PC-3 (cell line): ENCODE measurements at regions not wholly inside any gene's neighbourhood (a gene's known extent, or its start where the extent isn't known, plus 50 kb on each side); places are given as distances from the start of the nearest gene placed in this dataset.

Experiments used
- ATAC-seq: fragments of 200-7000 bp; cut with Tn5 transposase; 2 replicates; pipeline ENCODE4 v1.9.1; 2020; ENCODE audit warnings: mild to moderate bottlenecking, moderate library complexity
- BruUV-seq: library from RNA; stranded (reverse); fragments of 400-500 nt; replicated peaks from 2 replicates; lab custom pipeline; 2021; lab: Mats Ljungman, UMichigan
- CTCF ChIA-PET: fragments of 300-600 bp; sonication (Branson Sonifier 250); formaldehyde crosslinking; loops from one replicate; lab custom pipeline; 2022; ENCODE audit warnings: antibody characterized with exemption; lab: Charles Lee
- POLR2A ChIA-PET: fragments of 300-600 bp; sonication (Branson Sonifier 250); formaldehyde crosslinking; loops from one replicate; lab custom pipeline; 2022; ENCODE audit warnings: antibody characterized with exemption; ENCODE audit not compliant: unreplicated experiment; lab: Charles Lee
- DNase-seq: peaks from one replicate; pipeline ENCODE4 v3.0.0-alpha.2; 2015
- H2AFZ ChIP-seq: fragments of 300-600 bp; sonication (generic); 2 replicates; pipeline ENCODE4 v1.6.0; 2016; ENCODE audit warnings: antibody characterized with exemption, low read length
- H3F3A ChIP-seq: fragments of 300-600 bp; sonication (generic); one replicate; pipeline ENCODE4 v1.6.0; 2017; ENCODE audit warnings: antibody characterized with exemption, low read length, control low read depth, mild to moderate bottlenecking; ENCODE audit not compliant: unreplicated experiment
- H3K27ac ChIP-seq: fragments of 300-600 bp; sonication (generic); 2 replicates; pipeline ENCODE4 v1.5.1; 2016; ENCODE audit warnings: mild to moderate bottlenecking, low read length
- H3K27me3 ChIP-seq: fragments of 300-600 bp; sonication (generic); 2 replicates; pipeline ENCODE4 v1.6.1; 2016; ENCODE audit warnings: low read length, mixed read lengths
- H3K36me3 ChIP-seq: fragments of 300-600 bp; sonication (generic); 2 replicates; pipeline ENCODE4 v1.6.1; 2016; ENCODE audit warnings: low read depth, mixed run types, low read length, mixed read lengths
- H3K4me1 ChIP-seq: fragments of 300-600 bp; sonication (generic); 2 replicates; pipeline ENCODE4 v1.5.1; 2016; ENCODE audit warnings: low read length; ENCODE audit not compliant: insufficient read depth
- H3K4me2 ChIP-seq: fragments of 300-600 bp; sonication (generic); 2 replicates; pipeline ENCODE4 v1.6.0; 2016; ENCODE audit warnings: low read length
- H3K4me3 ChIP-seq: fragments of 300-600 bp; sonication (generic); 2 replicates; pipeline ENCODE4 v1.5.1; 2016; ENCODE audit warnings: mild to moderate bottlenecking, low read length, mixed read lengths
- H3K79me2 ChIP-seq: fragments of 300-600 bp; sonication (generic); 2 replicates; pipeline ENCODE4 v1.6.1; 2017; ENCODE audit warnings: low read length, mixed read lengths
- H3K9ac ChIP-seq: fragments of 300-600 bp; sonication (generic); 2 replicates; pipeline ENCODE4 v1.6.0; 2016; ENCODE audit warnings: mild to moderate bottlenecking, low read length
- H3K9me2 ChIP-seq: fragments of 300-600 bp; sonication (generic); replicated peaks from 2 replicates; pipeline ENCODE4 v1.6.1; 2016; ENCODE audit warnings: mixed run types, low read length, mixed read lengths
- H3K9me3 ChIP-seq: fragments of 300-600 bp; sonication (generic); 2 replicates; pipeline ENCODE4 v1.6.1; 2016; ENCODE audit warnings: low read length, mixed read lengths
- H4K20me1 ChIP-seq: fragments of 300-600 bp; sonication (generic); 2 replicates; pipeline ENCODE4 v1.6.1; 2016; ENCODE audit warnings: low read length, mixed read lengths
- EZH2 ChIP-seq: fragments of 300-600 bp; sonication (generic); IDR thresholded peaks from one replicate; pipeline ENCODE4 v1.6.1; 2017; ENCODE audit warnings: antibody characterized with exemption, mild to moderate bottlenecking, low read length; ENCODE audit not compliant: unreplicated experiment
- EZH2phosphoT487 ChIP-seq: fragments of 300-600 bp; sonication (generic); IDR thresholded peaks from 2 replicates; pipeline ENCODE4 v1.6.1; 2018; ENCODE audit warnings: mild to moderate bottlenecking, antibody characterized with exemption, low read length, borderline replicate concordance
- intact Hi-C: fragments of 100-400 bp; cut with micrococcal nuclease; formaldehyde crosslinking; loops from 2 replicates; pipeline ENCODE4 v1.9.0; 2023
- TF ChIP-seq, protein P1 (sequence below): fragments of 300-600 bp; sonication (generic); conservative IDR thresholded peaks from 2 replicates; pipeline ENCODE4 v1.5.1; 2017; ENCODE audit warnings: antibody characterized with exemption, low read depth, mild to moderate bottlenecking, low read length

DNA sequence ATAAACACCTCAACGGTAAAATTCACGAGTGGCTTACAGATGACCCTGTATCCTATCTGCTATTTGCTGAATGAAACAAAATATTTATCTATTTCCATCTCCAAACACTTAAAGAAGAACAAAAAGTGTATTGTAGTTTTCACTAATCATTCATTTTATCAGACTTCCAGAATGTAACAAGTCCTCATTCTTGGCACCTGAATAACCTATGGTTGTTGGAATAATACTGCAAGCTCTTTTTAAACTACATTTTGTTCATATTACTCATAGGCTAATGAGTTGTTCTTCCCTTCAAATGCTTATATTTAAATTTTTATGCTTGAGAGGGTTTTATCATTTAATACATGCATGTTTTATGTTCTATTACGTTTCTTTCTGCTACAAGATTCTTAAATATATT lies 1434.1 kb downstream of the SI start:
- no peak overlapping the region for H3K4me2 ChIP-seq
- H3K9me3 ChIP-seq, result no peaks in the 10 kb centered on the region
- no peak overlapping the region for H3K4me3 ChIP-seq
- intact Hi-C loops, result no loop called here
- no peak overlapping the region for H3K27ac ChIP-seq
- DNase-seq (peak; percentile 31), ATAC-seq (peak; percentile 91)
- ChIA-PET CTCF (no interaction called here), POLR2A (interaction anchor here (0.6 kb wide), 1 partner anchor 104 kb away, joined by 5 read pairs; no protein-coding TSS in a partner anchor)
- peaks cover 7% of the 10 kb centered on the region; the same call in 1 of the 2 replicates for H3K4me1 ChIP-seq
- no peak overlapping the region for H2AFZ ChIP-seq
- H3K79me2 ChIP-seq, result no peaks in the 10 kb centered on the region
- no peak overlapping the region for H3K9ac ChIP-seq
- no TSS peak for BruUV-seq
- no peaks in the 10 kb centered on the region for H3K9me2 ChIP-seq
- TF ChIP-seq, protein P1, sequence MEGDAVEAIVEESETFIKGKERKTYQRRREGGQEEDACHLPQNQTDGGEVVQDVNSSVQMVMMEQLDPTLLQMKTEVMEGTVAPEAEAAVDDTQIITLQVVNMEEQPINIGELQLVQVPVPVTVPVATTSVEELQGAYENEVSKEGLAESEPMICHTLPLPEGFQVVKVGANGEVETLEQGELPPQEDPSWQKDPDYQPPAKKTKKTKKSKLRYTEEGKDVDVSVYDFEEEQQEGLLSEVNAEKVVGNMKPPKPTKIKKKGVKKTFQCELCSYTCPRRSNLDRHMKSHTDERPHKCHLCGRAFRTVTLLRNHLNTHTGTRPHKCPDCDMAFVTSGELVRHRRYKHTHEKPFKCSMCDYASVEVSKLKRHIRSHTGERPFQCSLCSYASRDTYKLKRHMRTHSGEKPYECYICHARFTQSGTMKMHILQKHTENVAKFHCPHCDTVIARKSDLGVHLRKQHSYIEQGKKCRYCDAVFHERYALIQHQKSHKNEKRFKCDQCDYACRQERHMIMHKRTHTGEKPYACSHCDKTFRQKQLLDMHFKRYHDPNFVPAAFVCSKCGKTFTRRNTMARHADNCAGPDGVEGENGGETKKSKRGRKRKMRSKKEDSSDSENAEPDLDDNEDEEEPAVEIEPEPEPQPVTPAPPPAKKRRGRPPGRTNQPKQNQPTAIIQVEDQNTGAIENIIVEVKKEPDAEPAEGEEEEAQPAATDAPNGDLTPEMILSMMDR, result no peak
- TF ChIP-seq EZH2 (no peak), EZH2phosphoT487 (no peak)
- no peaks in the 10 kb centered on the region for H3K27me3 ChIP-seq
- no peaks in the 10 kb centered on the region for H3F3A ChIP-seq
- no peaks in the 10 kb centered on the region for H3K36me3 ChIP-seq
- no peaks in the 10 kb centered on the region for H4K20me1 ChIP-seq

DNA sequence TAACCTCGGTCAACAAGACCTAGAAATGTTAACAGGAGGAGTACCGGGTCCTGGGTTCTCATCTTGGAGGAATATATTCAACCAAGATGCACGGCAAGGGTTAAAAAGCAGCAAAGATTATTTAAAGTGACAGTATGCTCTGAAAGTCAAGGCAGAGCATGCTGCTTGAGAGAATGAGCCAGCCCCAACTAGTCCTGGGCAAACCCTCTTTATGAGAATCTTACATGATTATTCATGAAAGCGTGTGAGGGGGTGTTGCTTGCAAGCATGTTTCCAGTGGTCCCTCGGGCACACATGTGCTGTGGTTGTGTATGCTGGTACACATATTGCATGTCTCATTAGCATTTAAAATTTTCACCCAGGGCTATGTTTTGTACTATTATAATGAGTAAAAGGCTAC lies 1445.6 kb downstream of the SI start:
- ChIA-PET POLR2A (no interaction called here), CTCF (no interaction called here)
- ATAC-seq, result no peak
- no peak overlapping the region for H3K27ac ChIP-seq
- no peak overlapping the region for H2AFZ ChIP-seq
- H3K4me1 ChIP-seq, result no peaks in the 10 kb centered on the region
- H3K4me2 ChIP-seq, result no peak overlapping the region
- H3K4me3 ChIP-seq, result no peak overlapping the region
- H3K27me3 ChIP-seq, result no peaks in the 10 kb centered on the region
- H3K79me2 ChIP-seq, result no peaks in the 10 kb centered on the region
- H3F3A ChIP-seq, result no peaks in the 10 kb centered on the region
- intact Hi-C loops, result no loop called here
- no peaks in the 10 kb centered on the region for H3K9me3 ChIP-seq
- no peaks in the 10 kb centered on the region for H3K36me3 ChIP-seq
- H4K20me1 ChIP-seq, result no peaks in the 10 kb centered on the region
- TF ChIP-seq, protein P1, result no peak
- TF ChIP-seq EZH2phosphoT487 (no peak), EZH2 (no peak)
- H3K9ac ChIP-seq, result no peak overlapping the region
- BruUV-seq, result no TSS peak
- DNase-seq, result no peak
- no peaks in the 10 kb centered on the region for H3K9me2 ChIP-seq

DNA sequence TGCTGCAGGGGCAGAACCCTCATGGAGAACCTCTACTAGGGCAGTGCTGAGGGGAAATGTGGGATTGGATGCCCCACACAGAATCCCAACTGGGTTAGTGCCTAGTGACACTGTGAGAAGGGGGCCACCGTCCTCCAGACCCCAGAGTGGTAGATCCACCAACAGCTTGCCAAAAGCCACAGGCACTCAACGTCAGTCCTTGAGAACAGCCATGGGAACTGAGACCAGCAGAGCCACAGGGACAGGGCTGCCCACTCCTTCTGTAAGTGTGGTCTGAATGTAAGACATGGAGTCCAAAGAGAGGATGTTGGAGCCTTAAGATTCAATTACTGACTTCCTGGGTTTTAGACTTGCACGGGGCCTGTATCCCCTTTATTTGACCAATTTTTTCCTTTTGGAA lies 1451.5 kb downstream of the SI start:
- no peak overlapping the region for H2AFZ ChIP-seq
- H3K27ac ChIP-seq, result no peak overlapping the region
- TF ChIP-seq EZH2, result no peak
- BruUV-seq, result no TSS peak
- ChIA-PET CTCF (no interaction called here), POLR2A (no interaction called here)
- no peak for ATAC-seq
- H4K20me1 ChIP-seq, result no peaks in the 10 kb centered on the region
- no peaks in the 10 kb centered on the region for H3K9me3 ChIP-seq
- no peaks in the 10 kb centered on the region for H3K36me3 ChIP-seq
- no peak for DNase-seq
- H3K9me2 ChIP-seq, result no peaks in the 10 kb centered on the region
- no peak overlapping the region for H3K4me3 ChIP-seq
- no peaks in the 10 kb centered on the region for H3F3A ChIP-seq
- no peak overlapping the region for H3K4me2 ChIP-seq
- intact Hi-C loops, result no loop called here
- no peaks in the 10 kb centered on the region for H3K27me3 ChIP-seq
- H3K4me1 ChIP-seq, result no peaks in the 10 kb centered on the region
- H3K9ac ChIP-seq, result no peak overlapping the region
- no peaks in the 10 kb centered on the region for H3K79me2 ChIP-seq
